ENCODE measurements at regions not wholly inside any gene's neighbourhood (a gene's known extent, or its start where the extent isn't known, plus 50 kb on each side); places are given as distances from the start of the nearest gene placed in this dataset.
A peak's percentile ranks its signal among the peaks of the same experiment; 100 is the strongest.
"Not testable (repeated sequence)": the region's sequence is repeated elsewhere in the genome, so short reads cannot be mapped to it uniquely, and the experiment has no call there.

DNA sequence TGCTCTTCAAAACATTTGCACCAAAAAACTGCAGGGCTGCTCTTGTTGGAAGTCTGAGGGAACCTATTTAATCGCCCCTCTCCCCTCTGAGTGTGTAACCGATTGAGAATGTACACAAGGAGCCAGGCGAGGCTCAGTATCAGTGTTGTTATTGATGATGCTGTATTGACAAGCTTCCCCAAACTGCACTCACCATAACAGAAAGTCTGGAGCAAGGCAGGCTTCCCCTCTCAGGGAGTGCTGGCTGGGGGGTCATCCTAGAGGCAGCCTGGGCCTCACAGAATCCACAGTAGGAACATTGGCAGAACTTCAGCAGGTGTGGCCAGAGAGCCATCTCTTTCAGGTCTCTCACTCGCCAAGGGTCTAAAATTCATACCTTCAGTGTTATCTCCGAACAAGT, 58.1 kb upstream of the TUNAR start:
- no peak for DNase-seq

DNA sequence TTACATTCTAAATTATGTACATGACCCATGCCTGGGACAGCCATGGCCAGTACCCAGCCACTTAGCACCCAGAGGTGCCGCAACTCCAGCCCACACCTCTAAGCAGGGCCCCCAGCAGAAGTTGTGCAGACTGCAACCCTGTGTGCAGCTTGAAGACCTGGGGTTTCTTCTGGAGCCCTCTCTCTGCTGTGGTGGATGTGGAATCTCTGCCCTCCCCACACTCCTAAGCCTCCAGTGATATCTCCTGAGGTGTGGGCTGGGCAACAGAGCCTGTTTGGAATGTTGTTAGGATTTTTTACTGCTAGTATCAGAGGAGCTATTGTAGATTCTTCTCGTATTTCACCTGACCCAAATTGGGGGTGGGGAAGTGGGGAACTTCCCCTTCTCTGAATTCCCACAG, 59.4 kb upstream of the TUNAR start:
- DNase-seq = no peak

DNA sequence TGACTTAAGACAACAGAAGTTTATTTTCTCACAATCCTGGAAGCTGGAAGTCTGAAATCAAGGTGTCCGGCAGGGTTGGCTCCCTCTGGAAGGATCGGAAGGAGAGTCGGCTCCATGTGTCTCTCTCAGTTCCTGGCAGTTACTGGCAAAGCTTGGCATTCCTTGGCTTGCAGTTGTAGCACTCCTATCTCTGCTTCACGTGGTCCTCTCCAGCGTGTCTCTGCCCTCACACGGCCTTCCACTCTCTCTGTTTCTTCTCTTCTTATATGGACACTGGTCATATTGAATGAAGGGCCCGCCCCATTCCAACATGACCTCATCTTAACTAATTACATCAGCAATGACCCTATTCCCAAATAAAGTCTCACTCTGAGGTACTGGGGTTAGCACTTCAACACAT, 60.1 kb upstream of the TUNAR start:
- DNase-seq = no peak

DNA sequence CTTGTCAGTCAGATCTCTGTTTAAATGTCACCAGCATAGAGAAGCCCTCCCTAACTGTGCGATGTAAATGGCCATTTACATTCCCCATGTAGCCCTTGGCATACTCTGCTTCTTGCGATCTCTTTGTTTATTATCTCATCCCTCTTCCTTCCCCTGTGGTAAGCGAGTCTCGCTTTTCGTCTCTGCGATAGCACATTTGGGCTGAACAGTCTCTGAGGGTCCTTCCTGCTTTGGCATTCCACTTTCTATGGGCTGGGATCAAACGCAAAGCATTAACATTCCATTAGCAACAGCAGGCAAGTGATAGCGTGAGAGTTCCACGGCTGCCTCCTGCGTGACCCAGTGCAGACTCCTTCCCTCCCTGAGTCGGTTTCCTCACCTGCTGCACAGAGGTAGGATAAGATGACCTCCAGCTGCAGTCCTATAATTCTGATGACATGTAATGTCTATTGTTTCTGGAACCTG, 61.4 kb upstream of the TUNAR start:
- DNase-seq = no peak

DNA sequence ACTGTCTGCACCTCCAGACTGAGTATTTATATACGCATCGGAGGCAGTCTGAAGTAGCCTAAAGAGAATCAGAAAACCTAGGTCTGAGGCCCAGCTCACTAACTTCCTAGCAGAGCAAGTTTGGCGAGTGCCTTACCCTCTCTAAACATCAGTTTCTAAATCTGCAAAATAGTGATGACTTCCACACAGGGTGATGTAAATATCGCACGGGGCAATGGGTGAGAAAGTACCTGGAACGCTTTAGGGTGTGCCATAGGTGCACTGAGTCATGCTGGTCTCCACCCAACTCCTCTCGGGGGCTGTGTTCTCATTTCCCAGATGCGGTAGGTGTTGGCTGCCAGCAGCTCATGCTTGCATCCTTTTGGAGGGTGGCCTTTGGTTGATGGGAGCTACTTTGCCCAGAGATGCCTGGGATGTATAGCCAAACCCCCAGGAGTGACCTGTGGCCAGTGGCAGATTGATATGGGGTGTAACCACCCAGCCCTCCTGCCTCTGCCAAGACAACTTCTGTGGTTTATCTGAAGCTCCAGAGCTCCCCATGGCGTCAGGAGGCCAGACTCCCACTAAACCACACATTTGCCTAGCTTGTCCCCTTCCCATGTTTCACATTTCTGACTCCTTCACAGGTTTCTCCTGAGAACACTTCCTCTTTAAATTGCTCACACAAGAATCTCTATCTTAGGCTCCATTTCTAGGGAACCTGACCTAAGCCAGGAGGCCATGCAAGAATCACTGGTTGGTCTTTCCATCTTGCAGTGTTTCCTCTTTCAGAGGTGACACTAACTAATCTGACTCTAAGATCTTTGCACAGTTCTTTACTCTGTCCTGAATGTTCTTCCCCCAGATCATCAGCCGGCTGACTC, 62.0 kb upstream of the TUNAR start:
- DNase-seq = no peak

DNA sequence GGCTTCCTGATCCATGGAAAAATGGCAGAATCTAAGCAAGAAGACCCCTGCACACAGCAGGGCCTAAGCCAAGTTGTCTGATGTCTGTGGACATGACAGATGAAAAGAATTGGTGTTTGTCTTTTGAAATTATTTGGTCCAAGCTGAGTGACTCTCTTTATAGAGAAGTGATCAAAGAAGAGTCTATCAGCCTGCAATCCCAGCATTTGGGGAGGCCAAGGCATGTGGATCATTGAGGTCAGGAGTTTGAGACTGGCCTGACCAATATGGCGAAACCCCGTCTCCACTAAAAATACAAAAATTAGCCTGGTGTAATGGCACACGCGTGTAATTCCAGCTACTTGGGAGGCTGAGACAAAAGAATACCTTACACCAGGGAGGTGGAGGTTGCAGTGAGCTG, 64.8 kb upstream of the TUNAR start:
- no peak for DNase-seq

DNA sequence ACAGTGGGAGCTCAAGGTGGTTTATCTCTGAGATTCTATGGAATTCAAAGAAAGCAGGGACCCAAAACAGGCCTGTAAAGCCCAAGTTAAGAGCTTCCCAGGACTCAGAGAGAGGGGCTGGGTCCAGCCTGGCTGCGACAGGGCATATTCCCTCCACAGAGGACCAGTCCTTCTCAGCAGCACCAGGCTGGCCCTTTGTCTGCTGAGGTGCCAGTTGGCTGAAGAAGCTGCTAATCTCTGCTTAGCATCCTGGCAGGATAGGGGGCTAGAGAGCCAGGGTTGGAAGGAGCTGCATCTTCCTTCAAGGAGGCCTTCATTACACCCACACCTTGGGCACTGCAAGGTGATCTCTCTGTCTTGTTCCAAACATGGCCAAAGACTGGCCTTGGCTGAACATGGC, 68.3 kb upstream of the TUNAR start:
- no peak for DNase-seq

DNA sequence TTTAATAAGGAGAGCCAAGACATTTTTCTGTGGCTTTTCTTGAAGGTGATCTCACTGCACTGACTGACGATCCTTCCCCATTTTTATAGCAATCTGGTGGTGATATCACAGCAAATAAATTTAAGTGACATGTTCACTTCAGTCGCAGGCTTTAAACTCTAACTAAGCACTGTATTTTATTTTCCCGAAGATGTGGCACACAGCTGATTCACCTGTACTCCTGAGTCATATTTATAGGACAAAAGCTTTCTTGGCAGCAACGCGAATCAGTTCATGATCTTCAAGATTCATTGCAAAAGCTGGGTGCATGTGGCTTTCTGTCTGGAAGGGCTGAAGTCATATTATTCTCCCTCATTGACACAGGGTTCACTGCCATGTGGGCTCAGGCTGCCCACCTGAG, 79.8 kb upstream of the TUNAR start:
- no peak for DNase-seq

DNA sequence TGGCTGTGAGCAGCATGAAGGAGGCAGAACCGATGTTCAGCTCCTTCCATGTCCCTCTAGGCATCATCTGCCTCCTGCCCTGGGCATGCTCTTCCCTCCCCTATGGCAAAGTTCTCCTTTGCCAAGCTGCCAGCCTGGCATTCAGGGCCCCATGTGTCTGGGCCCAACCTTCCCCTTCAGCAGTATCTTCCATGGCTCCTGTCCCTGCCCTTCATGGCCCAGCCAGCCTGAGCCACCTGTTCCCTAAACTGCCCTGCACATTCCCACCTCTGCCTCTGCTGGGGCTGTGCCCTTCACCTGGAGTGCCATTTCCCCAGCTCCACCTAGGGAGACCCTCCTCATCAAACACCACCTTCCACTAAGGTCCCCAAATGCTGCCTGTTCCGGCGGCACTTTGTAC, 74.0 kb upstream of the TCL1A start:
- DNase-seq = no peak

DNA sequence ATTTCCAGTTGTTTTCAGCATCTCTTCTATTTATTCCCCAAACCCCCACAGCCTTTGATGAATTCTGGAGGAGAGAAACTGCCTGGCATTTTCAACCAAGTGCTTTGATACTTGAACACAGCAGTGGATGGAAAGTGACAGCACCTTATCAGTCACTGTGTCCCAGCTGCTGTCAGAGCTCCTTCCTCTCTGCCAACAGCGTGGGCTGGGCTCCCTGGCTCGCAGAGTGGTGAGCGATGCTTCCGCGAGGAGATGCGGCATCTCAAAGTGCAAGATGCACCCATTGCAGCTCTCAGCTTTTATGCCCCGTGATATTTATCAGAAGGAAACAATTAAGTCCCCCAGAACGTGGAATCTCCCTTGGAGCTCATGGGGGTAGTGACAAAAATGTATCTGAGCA, 72.6 kb upstream of the TCL1A start:
- no peak for DNase-seq

DNA sequence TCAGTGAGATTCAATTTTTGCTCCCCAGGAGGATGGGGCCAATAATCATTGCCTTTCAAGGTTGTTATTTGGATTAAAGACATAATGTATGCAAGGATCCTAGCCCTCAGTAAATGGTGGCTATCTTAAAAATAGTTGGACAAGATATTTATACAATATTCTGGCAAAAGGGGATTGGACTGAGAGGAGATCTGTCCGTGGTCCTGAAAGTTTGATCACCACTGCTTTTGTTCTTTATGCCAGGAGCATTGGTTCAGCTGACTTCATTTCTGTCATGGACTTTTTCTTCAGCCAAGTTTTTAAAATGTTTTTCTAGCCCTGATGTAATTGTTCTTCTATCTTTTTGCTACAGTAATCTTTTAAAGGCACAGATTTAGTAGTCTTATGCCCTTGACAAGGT, 70.2 kb upstream of the TCL1A start:
- DNase-seq = peak; percentile 2

DNA sequence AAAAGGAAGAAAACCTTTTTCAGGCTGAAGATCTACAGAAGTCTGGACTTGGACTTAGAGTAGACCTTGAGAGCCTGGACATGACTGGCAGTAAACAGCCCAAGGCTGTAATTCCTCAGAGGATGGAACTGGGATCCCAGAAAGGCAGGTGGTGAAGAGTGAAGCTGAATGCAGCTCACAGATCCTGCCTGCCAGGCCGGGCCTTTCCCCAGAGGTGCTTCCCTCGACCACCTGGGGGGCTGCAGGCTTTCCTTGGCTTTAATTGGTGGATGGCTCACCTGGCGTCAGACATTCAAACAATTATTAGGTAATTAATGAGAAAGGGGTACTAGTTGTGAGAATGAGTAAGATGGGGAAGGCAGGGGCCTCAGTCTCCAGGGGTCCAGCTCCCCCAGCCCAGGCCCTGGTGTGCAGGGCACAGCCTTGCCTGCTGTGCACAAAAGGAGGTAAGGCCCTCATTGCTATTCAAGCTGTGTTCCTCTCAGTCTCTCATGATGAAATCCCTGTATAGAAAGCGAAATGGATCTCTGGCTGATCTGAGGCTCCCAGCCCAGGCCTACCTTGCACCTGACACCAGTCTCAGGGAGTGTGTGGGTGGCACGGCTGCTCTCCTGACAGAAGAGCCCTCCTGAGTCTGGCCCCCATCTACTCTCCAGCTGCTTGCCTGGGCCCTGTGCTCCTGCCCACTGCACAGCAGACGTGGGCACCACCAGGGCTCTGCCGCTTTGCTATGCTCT, 63.0 kb upstream of the TCL1A start:
- no peak for DNase-seq

DNA sequence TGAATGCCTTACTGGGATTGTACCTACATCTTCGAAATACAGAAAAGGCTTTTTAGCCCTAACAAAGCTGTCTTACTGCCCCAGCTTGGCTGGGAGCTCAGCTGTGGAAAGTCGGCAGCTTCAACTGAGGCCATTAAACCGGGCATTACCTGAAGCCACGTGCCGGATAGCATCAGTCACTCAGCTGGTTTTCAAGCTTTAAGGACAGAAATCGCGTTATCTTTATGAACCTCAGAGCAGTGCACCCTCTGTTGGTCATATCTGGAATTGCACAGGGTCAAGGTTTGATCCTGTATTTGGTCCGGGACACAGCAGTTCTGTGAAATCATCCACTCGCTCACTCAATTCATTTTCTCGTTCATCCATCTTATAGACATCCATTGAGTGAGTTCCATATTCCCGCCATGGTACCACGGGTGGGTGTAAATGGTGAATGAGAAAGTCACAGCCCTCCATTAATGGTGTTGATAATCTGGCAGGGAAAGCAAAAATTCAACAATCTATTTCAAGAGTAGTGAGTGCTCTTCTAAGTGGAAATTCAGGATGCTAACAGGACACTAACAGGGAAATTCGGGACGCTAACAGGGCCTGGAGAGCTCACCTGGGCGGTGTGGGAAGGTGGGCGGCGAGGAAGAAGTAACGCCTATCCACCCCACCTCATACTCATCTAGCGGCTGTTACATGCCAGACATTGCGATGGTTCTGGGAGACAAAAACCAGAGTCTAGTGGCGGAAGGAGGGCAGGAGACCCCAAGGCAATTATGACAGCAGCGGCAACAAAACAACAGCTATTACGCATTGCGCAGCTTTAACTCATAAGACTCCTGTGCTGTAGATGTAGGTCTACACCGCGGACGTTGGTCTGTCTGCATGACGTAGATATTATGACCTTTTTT, 60.6 kb upstream of the TCL1A start:
- DNase-seq = peak; percentile 64

DNA sequence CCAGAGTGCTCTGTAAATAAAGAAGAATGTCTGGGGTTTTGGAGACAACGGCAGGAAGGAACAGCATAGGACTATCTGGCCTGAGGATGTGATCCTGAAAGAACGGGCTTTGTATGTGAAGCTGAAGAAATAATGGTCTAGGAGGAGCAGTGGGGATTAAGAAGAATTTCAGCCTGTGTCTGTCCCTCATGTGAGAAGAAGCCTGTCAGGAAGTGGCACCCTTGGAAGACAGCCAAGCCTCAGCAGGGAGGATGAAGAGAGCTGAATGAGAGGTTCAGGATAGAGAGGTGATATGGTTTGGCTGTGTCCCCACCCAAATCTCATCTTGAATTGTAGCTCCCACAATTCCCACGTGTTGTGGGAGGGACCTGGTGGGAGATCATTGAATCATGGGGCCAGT, 56.9 kb upstream of the TCL1A start:
- no peak for DNase-seq

DNA sequence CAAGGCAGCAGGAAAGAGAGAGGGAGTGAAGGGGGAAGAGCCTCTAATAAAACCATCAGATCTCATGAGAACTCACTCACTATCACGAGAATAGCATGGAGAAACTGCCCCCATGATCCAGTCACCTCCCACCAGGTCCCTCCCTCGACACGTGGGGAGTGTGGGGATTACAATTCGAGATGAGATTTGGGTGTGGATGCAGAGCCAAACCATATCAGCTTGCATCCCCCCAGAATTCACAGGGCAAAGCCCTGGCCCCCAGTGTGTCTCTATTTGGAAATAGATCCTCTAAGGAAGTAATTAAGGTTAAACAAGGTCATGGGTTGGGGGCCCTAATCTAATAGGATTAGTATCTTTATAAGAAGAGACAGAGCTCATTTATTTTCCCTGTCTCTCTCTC, 56.1 kb upstream of the TCL1A start:
- no peak for DNase-seq

DNA sequence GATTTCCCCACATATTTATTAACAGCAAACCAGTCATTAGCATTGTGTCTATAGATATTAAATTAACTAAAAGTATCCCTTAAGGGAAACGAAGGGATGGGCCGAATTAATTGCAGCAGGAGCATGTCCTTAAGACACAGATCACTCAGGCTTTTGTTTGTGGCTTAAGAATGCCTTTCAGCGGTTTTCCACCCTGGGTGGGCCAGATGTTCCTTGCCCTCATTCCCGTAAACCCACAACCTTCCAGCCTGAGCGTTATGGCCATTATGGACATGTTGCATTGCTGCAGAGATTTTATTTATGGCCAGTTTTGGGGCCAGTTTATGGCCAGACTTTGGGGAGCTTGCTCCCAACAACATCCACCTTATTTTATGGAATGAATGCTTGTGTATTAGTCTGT, 55.5 kb upstream of the TCL1A start:
- DNase-seq = not testable (repeated sequence)

DNA sequence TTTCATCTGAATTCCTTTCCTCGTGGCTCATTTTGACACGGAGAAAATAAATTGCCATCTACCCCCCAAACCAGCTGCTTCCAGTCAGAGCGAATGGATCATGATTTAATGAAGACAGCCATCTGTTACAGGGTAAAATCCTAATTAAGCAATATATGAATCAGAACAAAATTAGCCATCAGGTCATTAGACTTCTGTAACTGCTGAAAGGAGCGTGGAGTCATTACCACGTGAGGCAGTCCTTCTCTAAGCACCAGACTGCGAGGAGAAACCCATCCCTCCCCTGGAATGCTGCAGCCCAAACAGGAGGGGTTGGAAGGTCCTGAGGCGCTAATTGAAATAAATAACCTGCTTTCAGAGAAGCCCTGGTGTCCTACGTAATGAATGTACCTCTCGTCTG, 51.1 kb upstream of the TCL1A start:
- no peak for DNase-seq

DNA sequence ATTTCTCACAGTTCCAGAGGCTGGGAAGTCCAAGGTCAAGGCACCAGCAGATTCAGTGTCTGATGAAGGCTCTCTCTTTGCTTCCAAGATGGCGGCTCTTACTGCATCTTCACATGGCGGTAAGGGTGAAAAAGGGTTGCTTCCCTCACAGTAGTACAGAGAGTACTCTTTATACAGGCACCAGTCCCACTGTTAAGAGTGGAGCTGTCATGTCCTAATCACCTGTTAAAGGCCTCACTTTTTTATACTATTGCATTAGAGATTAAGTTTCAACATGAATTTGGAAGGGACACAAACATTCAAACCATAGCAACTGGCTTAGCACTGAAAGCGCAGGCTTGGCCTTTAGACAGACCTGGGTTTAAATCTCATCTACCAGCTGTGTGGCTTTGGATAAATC, 50.0 kb upstream of the TCL1A start:
- DNase-seq = no peak
